ENCODE measurements at regions not wholly inside any gene's neighbourhood (a gene's known extent, or its start where the extent isn't known, plus 50 kb on each side); places are given as distances from the start of the nearest gene placed in this dataset.

DNA sequence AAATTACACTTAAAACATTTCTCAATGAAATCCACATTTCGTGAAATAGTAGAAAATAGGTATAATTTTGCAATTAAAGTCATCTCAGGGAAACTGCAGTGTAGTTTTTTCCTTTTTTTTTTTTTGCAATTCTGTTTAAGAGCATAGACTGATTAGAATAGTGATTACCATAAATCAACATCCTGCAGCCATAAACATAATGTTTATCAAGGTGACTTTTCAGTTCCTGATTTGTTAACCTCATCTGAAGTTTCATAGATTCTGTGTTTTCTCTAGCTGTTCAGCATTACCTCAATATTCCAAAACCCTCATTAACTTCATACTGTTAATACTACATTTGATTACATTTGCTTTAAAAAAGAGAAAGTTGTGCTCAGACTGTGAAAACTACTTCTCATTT lies 286.3 kb upstream of the DACH1 start:
- no peak overlapping the region for H3K4me3 Mint-ChIP-seq
- no peaks in the 10 kb centered on the region for H3K4me1 Mint-ChIP-seq
- H3K9me3 Mint-ChIP-seq: peaks cover 0 to 5% (median 0%) of the 10 kb centered on the region in 11 donors
- no peaks in the 10 kb centered on the region for H3K9me3 ChIP-seq (ENCODE audit: control insufficient read depth in 2 of 3, low read length in 3 of 3)
- no peaks in the 10 kb centered on the region for H3K36me3 ChIP-seq (ENCODE audit: control insufficient read depth in 2 of 3, insufficient read depth in 3 of 3, low read length in 3 of 3)
- no peaks in the 10 kb centered on the region for H3K4me1 ChIP-seq (ENCODE audit: control insufficient read depth in 2 of 2, insufficient read depth in 2 of 2, low read length in 2 of 2)
- POLR2A ChIA-PET: no interaction called here
- ATAC-seq (no peak), DNase-seq (no peak)
- H3K27me3 Mint-ChIP-seq: no peaks in the 10 kb centered on the region
- CTCF ChIA-PET: no interaction called here
- no peak overlapping the region for H3K4me3 ChIP-seq (ENCODE audit: low read length)
- H3K36me3 Mint-ChIP-seq: no peaks in the 10 kb centered on the region
- H3K27ac ChIP-seq (ENCODE audit: low read depth, low read length): no peak overlapping the region
- H3K27me3 ChIP-seq (ENCODE audit: control insufficient read depth in 2 of 2, insufficient read depth in 2 of 2, low read length in 2 of 2): no peaks in the 10 kb centered on the region
- intact Hi-C loops (cut with micrococcal nuclease): no loop called here
- no peak overlapping the region for H3K27ac Mint-ChIP-seq

DNA sequence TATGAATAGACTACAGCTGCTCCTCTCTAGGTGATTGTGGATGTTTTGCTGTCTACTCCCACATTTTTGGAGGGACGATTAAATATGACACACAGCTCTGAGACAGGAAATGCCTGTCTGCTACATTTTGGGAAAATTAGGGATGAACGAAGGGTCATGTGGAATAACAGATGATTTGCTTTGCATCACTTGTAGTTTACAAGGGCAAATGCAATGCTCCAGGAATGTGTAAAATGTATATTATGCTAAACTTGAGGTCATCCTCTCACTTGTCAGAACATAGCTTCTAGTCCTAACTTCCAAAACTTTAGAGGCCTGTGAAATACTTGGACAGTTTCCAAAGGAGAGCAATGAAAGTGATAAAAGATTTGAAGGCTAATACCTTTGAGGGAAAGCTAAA lies 284.2 kb upstream of the DACH1 start:
- H3K27ac Mint-ChIP-seq: no peak overlapping the region
- no peaks in the 10 kb centered on the region for H3K27me3 Mint-ChIP-seq
- Histone ChIP-seq H3K9me3 (ENCODE audit: control insufficient read depth in 2 of 3, low read length in 3 of 3) (no peaks in the 10 kb centered on the region), H3K36me3 (ENCODE audit: control insufficient read depth in 2 of 3, insufficient read depth in 3 of 3, low read length in 3 of 3) (no peaks in the 10 kb centered on the region), H3K4me1 (ENCODE audit: control insufficient read depth in 2 of 2, insufficient read depth in 2 of 2, low read length in 2 of 2) (no peaks in the 10 kb centered on the region), H3K4me3 (ENCODE audit: low read length) (no peak overlapping the region), H3K27me3 (ENCODE audit: control insufficient read depth in 2 of 2, insufficient read depth in 2 of 2, low read length in 2 of 2) (no peaks in the 10 kb centered on the region), H3K27ac (ENCODE audit: low read depth, low read length) (no peak overlapping the region)
- no peaks in the 10 kb centered on the region for H3K4me1 Mint-ChIP-seq
- DNase-seq (no peak), ATAC-seq (no peak)
- ChIA-PET CTCF (no interaction called here), POLR2A (no interaction called here)
- peaks cover 0 to 5% (median 0%) of the 10 kb centered on the region in 11 donors for H3K9me3 Mint-ChIP-seq
- H3K36me3 Mint-ChIP-seq: no peaks in the 10 kb centered on the region
- no peak overlapping the region for H3K4me3 Mint-ChIP-seq
- intact Hi-C loops (cut with micrococcal nuclease): no loop called here

DNA sequence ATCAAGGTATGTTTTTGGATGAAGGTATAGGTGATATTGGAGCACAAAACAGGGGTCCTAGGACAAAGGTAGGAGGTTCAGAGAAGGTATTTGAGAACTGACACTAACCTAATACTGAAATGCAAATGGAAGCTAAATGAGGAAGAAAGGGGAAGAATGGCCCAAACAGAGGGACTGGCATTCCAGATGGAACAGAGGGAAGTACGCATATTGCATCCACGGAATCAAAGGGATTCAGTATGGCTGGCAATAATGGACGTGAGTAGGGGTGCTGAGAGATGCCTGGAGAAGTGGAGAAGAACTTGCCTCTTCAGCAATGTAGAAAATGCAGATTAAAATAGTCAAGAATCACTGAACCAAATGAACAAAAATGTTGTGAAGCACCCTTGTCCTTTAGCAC lies 283.5 kb upstream of the DACH1 start:
- peaks cover 0 to 2% (median 0%) of the 10 kb centered on the region in 11 donors for H3K9me3 Mint-ChIP-seq
- no peaks in the 10 kb centered on the region for H3K27me3 ChIP-seq (ENCODE audit: control insufficient read depth in 2 of 2, insufficient read depth in 2 of 2, low read length in 2 of 2)
- H3K36me3 Mint-ChIP-seq: no peaks in the 10 kb centered on the region
- H3K4me1 Mint-ChIP-seq: no peaks in the 10 kb centered on the region
- H3K36me3 ChIP-seq (ENCODE audit: control insufficient read depth in 2 of 3, insufficient read depth in 3 of 3, low read length in 3 of 3): no peaks in the 10 kb centered on the region
- ChIA-PET CTCF (no interaction called here), POLR2A (no interaction called here)
- no peak for DNase-seq
- H3K4me3 ChIP-seq (ENCODE audit: low read length): no peak overlapping the region
- intact Hi-C loops (cut with micrococcal nuclease): no loop called here
- no peaks in the 10 kb centered on the region for H3K9me3 ChIP-seq (ENCODE audit: control insufficient read depth in 2 of 3, low read length in 3 of 3)
- no peak overlapping the region for H3K27ac Mint-ChIP-seq
- ATAC-seq: no peak
- no peak overlapping the region for H3K27ac ChIP-seq (ENCODE audit: low read depth, low read length)
- no peaks in the 10 kb centered on the region for H3K4me1 ChIP-seq (ENCODE audit: control insufficient read depth in 2 of 2, insufficient read depth in 2 of 2, low read length in 2 of 2)
- H3K4me3 Mint-ChIP-seq: no peak overlapping the region
- no peaks in the 10 kb centered on the region for H3K27me3 Mint-ChIP-seq

DNA sequence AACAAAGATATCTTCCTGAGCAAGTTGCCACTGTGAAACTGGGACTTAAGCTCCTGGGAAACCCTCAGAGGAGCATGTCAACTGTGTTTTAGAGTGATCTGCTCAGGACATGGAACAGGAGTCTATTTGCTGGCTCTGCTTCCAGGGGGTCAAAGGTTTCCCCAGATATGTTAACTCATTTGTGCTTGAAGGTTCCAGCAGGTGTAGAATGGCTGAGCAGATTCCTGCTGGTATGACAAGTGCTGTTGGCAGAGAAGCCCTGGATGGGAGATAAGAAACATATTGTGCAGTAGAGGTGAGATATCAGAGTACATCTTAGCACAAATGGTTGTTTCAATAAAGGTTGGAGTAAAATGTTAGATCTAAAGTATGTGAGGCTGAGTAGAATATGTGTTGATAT lies 282.7 kb upstream of the DACH1 start:
- H3K36me3 ChIP-seq (ENCODE audit: control insufficient read depth in 2 of 3, insufficient read depth in 3 of 3, low read length in 3 of 3): no peaks in the 10 kb centered on the region
- no peak for DNase-seq
- H3K27me3 ChIP-seq (ENCODE audit: control insufficient read depth in 2 of 2, insufficient read depth in 2 of 2, low read length in 2 of 2): no peaks in the 10 kb centered on the region
- H3K4me1 ChIP-seq (ENCODE audit: control insufficient read depth in 2 of 2, insufficient read depth in 2 of 2, low read length in 2 of 2): no peaks in the 10 kb centered on the region
- POLR2A ChIA-PET: no interaction called here
- no peak overlapping the region for H3K27ac ChIP-seq (ENCODE audit: low read depth, low read length)
- intact Hi-C loops (cut with micrococcal nuclease): no loop called here
- no peak overlapping the region for H3K27ac Mint-ChIP-seq
- no peak overlapping the region for H3K4me3 ChIP-seq (ENCODE audit: low read length)
- H3K9me3 Mint-ChIP-seq: peaks cover 0 to 4% (median 0%) of the 10 kb centered on the region in 11 donors
- CTCF ChIA-PET: no interaction called here
- H3K9me3 ChIP-seq (ENCODE audit: control insufficient read depth in 2 of 3, low read length in 3 of 3): no peaks in the 10 kb centered on the region
- H3K36me3 Mint-ChIP-seq: no peaks in the 10 kb centered on the region
- H3K4me1 Mint-ChIP-seq: no peaks in the 10 kb centered on the region
- H3K4me3 Mint-ChIP-seq: no peak overlapping the region
- ATAC-seq: no peak
- H3K27me3 Mint-ChIP-seq: no peaks in the 10 kb centered on the region

DNA sequence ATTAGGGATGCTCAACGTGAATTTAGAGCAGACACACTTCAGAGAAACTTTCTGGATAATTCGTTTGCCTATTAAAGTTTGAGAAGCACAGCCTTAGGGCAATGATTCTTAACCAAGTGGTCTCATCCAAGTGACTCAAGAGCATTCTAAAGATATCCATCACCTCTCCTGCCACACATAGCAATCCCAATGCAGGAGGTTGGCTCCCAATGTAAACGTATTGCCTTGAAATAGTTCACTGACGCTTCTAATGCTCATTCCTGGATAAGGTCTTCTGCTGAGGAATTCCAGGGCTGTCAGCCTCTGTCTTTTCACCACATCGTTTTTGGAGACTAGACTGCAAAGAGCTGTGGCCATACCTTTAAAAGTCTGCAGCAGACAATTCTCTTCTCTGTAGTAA lies 279.8 kb upstream of the DACH1 start:
- no peak overlapping the region for H3K4me3 ChIP-seq (ENCODE audit: low read length)
- POLR2A ChIA-PET: no interaction called here
- H3K9me3 ChIP-seq (ENCODE audit: control insufficient read depth in 2 of 3, low read length in 3 of 3): no peaks in the 10 kb centered on the region
- H3K36me3 Mint-ChIP-seq: no peaks in the 10 kb centered on the region
- ATAC-seq (no peak), DNase-seq (no peak)
- H3K4me1 ChIP-seq (ENCODE audit: control insufficient read depth in 2 of 2, insufficient read depth in 2 of 2, low read length in 2 of 2): no peaks in the 10 kb centered on the region
- intact Hi-C loops (cut with micrococcal nuclease): no loop called here
- H3K4me3 Mint-ChIP-seq: no peak overlapping the region
- H3K9me3 Mint-ChIP-seq: peaks cover 0 to 11% (median 2%) of the 10 kb centered on the region in 11 donors
- H3K27ac Mint-ChIP-seq: no peak overlapping the region
- no peaks in the 10 kb centered on the region for H3K27me3 ChIP-seq (ENCODE audit: control insufficient read depth in 2 of 2, insufficient read depth in 2 of 2, low read length in 2 of 2)
- no peak overlapping the region for H3K27ac ChIP-seq (ENCODE audit: low read depth, low read length)
- no peaks in the 10 kb centered on the region for H3K36me3 ChIP-seq (ENCODE audit: control insufficient read depth in 2 of 3, insufficient read depth in 3 of 3, low read length in 3 of 3)
- no peaks in the 10 kb centered on the region for H3K27me3 Mint-ChIP-seq
- CTCF ChIA-PET: no interaction called here
- no peaks in the 10 kb centered on the region for H3K4me1 Mint-ChIP-seq

DNA sequence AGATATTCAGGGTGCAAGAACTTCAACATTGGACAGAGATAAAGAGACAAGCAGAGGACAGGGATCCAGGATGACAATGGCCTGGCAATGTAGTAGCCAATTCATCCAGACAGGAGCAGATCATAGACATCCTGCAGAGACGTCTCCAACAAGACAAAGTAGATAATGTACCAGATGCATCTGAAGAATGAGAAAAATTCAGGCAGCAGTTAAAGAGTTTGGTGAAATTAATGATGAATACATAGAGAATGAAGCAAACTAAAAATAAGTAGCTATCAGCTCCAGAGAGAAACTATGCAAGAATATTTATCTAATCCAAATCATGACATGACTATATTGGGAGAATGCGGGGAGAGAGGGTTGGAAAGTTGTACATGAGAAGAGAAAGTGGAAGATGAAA lies 278.4 kb upstream of the DACH1 start:
- Histone ChIP-seq H3K36me3 (ENCODE audit: control insufficient read depth in 2 of 3, insufficient read depth in 3 of 3, low read length in 3 of 3) (no peaks in the 10 kb centered on the region), H3K27ac (ENCODE audit: low read depth, low read length) (no peak overlapping the region), H3K27me3 (ENCODE audit: control insufficient read depth in 2 of 2, insufficient read depth in 2 of 2, low read length in 2 of 2) (no peaks in the 10 kb centered on the region), H3K4me3 (ENCODE audit: low read length) (no peak overlapping the region), H3K9me3 (ENCODE audit: control insufficient read depth in 2 of 3, low read length in 3 of 3) (no peaks in the 10 kb centered on the region), H3K4me1 (ENCODE audit: control insufficient read depth in 2 of 2, insufficient read depth in 2 of 2, low read length in 2 of 2) (no peaks in the 10 kb centered on the region)
- Mint-ChIP-seq H3K36me3 (no peaks in the 10 kb centered on the region), H3K4me1 (no peaks in the 10 kb centered on the region), H3K27me3 (no peaks in the 10 kb centered on the region), H3K27ac (no peak overlapping the region), H3K4me3 (no peak overlapping the region), H3K9me3 (peaks cover 0 to 11% (median 2%) of the 10 kb centered on the region in 11 donors)
- no peak for DNase-seq
- CTCF ChIA-PET: no interaction called here
- POLR2A ChIA-PET: no interaction called here
- no peak for ATAC-seq
- intact Hi-C loops (cut with micrococcal nuclease): no loop called here

DNA sequence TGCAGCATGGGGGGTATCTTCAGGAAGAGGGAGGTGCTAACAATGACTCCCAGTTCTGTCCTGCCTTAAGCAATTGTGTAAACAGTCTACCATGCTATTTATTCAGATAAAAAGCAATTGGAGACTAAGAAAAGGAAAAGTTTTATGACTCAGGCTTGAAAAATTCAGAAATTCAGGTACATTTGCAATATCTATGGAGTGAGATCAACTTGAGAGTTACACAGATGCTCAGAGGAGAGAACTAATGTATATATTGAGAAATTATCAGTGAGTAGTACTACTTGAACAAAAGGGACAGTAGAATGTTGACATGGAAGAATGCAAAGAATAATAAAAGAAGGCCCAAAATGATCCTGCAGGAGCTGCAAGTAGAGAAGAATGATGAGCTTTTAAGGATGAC lies 277.6 kb upstream of the DACH1 start:
- no peaks in the 10 kb centered on the region for H3K9me3 ChIP-seq (ENCODE audit: control insufficient read depth in 2 of 3, low read length in 3 of 3)
- ChIA-PET CTCF (no interaction called here), POLR2A (no interaction called here)
- Mint-ChIP-seq H3K4me3 (no peak overlapping the region), H3K4me1 (no peaks in the 10 kb centered on the region), H3K36me3 (no peaks in the 10 kb centered on the region), H3K9me3 (peaks cover 0 to 11% (median 1%) of the 10 kb centered on the region in 11 donors), H3K27me3 (no peaks in the 10 kb centered on the region), H3K27ac (no peak overlapping the region)
- no peak overlapping the region for H3K27ac ChIP-seq (ENCODE audit: low read depth, low read length)
- no peaks in the 10 kb centered on the region for H3K4me1 ChIP-seq (ENCODE audit: control insufficient read depth in 2 of 2, insufficient read depth in 2 of 2, low read length in 2 of 2)
- intact Hi-C loops (cut with micrococcal nuclease): no loop called here
- DNase-seq (no peak), ATAC-seq (no peak)
- no peaks in the 10 kb centered on the region for H3K36me3 ChIP-seq (ENCODE audit: control insufficient read depth in 2 of 3, insufficient read depth in 3 of 3, low read length in 3 of 3)
- H3K4me3 ChIP-seq (ENCODE audit: low read length): no peak overlapping the region
- H3K27me3 ChIP-seq (ENCODE audit: control insufficient read depth in 2 of 2, insufficient read depth in 2 of 2, low read length in 2 of 2): no peaks in the 10 kb centered on the region

All from naive thymus-derived CD4-positive, alpha-beta T cell (primary cell).